AG10803 (cell line): ENCODE measurements at regions not wholly inside any gene's neighbourhood (a gene's known extent, or its start where the extent isn't known, plus 50 kb on each side); places are given as distances from the start of the nearest gene placed in this dataset.

Experiments used
- DNase-seq: peaks from one replicate; pipeline ENCODE4 v3.0.0; 2010; ENCODE audit warnings: low read depth
- H3K4me3 ChIP-seq: 2 replicates; pipeline ENCODE4 v1.5.1; 2011; ENCODE audit warnings: mild to moderate bottlenecking, low read length, control low read depth
- TF ChIP-seq, protein P1 (sequence below): conservative IDR thresholded peaks from 2 replicates; pipeline ENCODE4 v1.5.1; 2011; ENCODE audit warnings: mild to moderate bottlenecking, low read length, control low read depth, inconsistent platforms

DNA sequence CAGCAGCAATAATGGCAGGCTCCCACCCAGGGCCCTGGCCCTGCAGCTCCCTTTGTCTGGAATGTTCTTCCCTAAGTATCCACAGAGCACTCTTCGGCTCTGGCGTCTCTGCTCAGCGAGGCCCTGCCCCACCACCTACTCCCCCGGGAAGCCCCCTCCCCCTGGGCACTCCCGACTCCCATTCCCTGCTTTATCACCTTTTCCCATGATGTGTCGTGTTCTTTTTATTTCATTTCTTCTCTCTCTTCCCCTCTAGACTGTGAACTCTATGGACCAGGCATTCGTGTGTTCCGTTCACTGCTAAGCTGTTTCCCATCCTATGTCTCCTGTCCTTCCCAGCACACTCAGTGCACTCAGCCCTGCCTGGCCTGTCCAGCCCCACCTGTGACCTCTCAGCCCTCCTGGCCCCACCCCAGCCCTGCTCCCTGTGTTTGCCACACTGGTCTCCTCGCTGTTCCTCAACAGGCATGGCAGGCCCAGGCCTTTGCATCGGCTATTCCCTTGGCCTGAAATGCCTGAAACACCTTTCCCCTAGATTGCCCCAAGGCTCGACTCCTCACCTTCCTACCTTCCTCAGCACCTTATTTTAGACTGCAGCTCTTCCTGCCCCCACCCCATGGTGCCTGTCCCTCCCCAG is 107.4 kb downstream of the TPRA1 start:
- no peak for DNase-seq
- TF ChIP-seq, protein P1, sequence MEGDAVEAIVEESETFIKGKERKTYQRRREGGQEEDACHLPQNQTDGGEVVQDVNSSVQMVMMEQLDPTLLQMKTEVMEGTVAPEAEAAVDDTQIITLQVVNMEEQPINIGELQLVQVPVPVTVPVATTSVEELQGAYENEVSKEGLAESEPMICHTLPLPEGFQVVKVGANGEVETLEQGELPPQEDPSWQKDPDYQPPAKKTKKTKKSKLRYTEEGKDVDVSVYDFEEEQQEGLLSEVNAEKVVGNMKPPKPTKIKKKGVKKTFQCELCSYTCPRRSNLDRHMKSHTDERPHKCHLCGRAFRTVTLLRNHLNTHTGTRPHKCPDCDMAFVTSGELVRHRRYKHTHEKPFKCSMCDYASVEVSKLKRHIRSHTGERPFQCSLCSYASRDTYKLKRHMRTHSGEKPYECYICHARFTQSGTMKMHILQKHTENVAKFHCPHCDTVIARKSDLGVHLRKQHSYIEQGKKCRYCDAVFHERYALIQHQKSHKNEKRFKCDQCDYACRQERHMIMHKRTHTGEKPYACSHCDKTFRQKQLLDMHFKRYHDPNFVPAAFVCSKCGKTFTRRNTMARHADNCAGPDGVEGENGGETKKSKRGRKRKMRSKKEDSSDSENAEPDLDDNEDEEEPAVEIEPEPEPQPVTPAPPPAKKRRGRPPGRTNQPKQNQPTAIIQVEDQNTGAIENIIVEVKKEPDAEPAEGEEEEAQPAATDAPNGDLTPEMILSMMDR, result no peak
- no peak overlapping the region for H3K4me3 ChIP-seq

DNA sequence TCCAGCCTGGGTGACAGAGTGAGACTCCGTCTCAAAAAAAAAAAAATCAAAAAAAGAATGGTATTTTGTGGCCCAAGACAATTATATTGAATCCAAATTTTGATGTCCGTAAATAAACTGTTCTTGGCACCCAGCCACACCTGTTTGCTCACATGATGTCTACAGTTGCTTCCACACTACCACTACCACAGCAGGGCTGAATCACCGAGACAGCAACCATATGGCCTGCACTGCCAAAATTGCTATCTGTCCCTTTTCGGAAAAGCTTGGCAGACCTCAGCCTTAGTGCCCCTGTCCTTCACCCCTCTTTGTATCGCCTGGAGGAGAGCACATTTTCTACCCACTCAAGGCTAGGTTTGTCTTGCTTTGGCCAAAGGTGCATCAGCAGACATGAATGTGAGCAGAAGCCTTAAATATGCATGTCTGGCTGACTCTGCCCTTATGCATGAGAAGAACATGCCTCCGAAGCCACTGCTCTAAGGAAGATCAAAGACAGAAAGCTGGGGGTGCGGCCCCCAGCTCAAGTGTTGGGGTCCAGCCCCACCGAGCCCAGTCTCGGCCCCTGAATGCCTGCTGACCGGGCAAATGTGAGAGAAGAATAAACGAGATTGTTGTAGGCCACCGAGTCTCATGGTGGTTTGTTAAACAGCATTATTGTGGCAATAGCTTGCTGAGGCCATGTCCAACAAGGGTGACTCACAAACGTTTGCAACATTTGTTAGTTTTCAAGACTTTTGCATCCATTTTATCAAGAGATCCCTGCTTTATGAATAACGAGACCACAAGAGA is 108.1 kb downstream of the TPRA1 start:
- TF ChIP-seq, protein P1, result no peak
- no peak overlapping the region for H3K4me3 ChIP-seq
- peak; percentile 41 for DNase-seq

DNA sequence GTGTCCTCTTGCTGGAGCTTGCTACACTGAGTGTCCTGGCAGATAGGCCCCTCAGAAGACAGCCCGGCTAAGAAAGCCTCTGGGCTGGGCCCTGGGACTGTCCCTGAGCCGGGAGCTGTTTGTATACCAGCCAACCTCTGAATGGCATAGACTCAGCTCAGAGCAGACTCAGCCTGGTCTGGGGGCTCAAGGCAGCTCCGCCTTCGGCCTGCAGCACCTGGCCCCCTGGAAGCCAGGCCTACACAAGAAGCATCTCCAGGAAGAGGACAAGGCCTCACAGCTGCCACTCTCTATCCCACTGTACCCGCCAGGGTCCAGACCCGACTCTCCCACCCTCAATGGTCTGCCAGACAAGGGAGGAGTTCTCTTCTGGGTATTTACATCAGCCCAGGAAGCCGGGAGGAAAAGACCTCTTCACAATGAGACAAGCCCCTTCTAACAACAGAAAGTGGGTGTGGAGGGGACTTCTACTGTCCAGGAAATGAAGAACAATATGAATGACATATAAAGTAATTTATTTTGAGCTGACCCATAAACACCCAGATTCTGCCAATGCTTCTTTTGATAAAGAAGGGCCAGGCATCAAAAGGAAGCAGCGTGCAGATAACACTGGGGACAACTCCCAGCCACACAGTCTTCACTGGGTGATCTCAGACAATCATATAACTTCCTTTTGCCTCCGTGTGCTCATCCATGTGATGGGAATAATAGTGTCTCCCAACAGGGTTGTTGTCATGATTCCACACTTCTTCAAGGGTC is 110.2 kb downstream of the TPRA1 start:
- TF ChIP-seq, protein P1, result no peak
- H3K4me3 ChIP-seq, result no peak overlapping the region
- DNase-seq, result no peak

DNA sequence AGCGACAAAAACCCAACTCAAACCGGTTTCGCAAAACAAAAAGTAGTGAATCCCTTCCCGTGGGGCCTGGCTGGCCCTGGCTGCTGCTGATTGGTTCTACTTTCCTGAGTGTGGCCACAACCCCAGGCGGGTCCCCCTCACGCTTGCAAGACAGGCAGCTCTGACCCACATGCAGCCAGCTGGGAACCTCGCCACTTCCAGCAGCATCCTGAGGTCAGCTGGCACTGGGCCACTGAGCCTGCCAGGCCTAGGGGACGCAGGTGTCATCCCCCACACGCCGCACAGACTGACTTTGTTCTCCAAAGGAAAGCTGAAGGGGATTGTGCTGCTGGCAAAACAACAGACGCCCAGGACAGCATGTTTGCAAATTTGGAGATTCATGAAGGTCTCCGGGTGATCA is 111.1 kb downstream of the TPRA1 start:
- TF ChIP-seq, protein P1, result no peak
- no peak overlapping the region for H3K4me3 ChIP-seq

GRCh38 chr3:127478922-127479321 is 111.6 kb downstream of the TPRA1 start:
- DNase-seq, result no peak
- TF ChIP-seq, protein P1, result no peak
- H3K4me3 ChIP-seq, result no peak overlapping the region

More for the DNA sequence above, 111.1 kb downstream of the TPRA1 start:
- no peak for DNase-seq

- no peak for DNase-seq
- TF ChIP-seq, protein P1, result no peak
- no peak overlapping the region for H3K4me3 ChIP-seq
Observed at GRCh38 chr3:127477396-127477795, 113.1 kb downstream of the TPRA1 start.
